Esophagus squamous epithelium (tissue), 4 donors: ENCODE measurements at regions not wholly inside any gene's neighbourhood (a gene's known extent, or its start where the extent isn't known, plus 50 kb on each side); places are given as distances from the start of the nearest gene placed in this dataset.

Experiments used
- POLR2A ChIP-seq, 4 donors: fragments of 450-650 bp; IDR thresholded peaks; one replicate each; pipeline ENCODE4 v1.6.1; 2017; ENCODE audit warnings: antibody characterized with exemption in 4 of 4, mild to moderate bottlenecking in 4 of 4, moderate library complexity in 3 of 4
- TF ChIP-seq, protein P1 (sequence below), 6 experiments: fragments of 450-650 bp in 4 of 6; fragments of 200-600 bp in 2 of 6; sonication (generic) in 2 of 6; IDR thresholded peaks; one replicate each; pipeline ENCODE4 v1.5.1; 2016 to 2019; ENCODE audit warnings: antibody characterized with exemption in 6 of 6, mild to moderate bottlenecking in 4 of 6, moderate library complexity in 4 of 6

DNA sequence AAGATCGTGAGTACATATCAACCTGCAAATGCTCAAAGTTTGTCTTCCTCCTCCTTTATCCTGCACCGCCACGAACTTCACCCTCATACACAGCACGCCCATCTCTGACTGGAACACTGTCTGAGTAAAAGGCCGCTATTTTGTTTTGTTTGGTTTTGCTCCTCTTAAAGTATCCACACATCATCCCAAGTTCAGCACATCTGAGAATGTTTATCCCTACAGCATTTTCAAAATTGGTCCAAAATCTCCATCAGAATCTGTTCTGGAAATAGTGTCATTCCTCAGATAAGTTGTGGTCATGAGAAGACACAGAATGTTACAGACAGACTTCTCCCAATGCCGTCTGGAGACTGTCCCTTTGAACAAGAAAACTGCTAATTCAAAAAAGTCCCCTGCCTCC, 251.6 kb upstream of the ARID1B start:
- no peak for TF ChIP-seq POLR2A (IDR thresholded peaks at IDR 0.05)
- TF ChIP-seq, protein P1, sequence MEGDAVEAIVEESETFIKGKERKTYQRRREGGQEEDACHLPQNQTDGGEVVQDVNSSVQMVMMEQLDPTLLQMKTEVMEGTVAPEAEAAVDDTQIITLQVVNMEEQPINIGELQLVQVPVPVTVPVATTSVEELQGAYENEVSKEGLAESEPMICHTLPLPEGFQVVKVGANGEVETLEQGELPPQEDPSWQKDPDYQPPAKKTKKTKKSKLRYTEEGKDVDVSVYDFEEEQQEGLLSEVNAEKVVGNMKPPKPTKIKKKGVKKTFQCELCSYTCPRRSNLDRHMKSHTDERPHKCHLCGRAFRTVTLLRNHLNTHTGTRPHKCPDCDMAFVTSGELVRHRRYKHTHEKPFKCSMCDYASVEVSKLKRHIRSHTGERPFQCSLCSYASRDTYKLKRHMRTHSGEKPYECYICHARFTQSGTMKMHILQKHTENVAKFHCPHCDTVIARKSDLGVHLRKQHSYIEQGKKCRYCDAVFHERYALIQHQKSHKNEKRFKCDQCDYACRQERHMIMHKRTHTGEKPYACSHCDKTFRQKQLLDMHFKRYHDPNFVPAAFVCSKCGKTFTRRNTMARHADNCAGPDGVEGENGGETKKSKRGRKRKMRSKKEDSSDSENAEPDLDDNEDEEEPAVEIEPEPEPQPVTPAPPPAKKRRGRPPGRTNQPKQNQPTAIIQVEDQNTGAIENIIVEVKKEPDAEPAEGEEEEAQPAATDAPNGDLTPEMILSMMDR (IDR thresholded peaks at IDR 0.05): no peak
